HAP-1 (cell line): ENCODE measurements at regions not wholly inside any gene's neighbourhood (a gene's known extent, or its start where the extent isn't known, plus 50 kb on each side); places are given as distances from the start of the nearest gene placed in this dataset.

ENCODE experiments used
- DNase-seq, 2 experiments: peaks; one replicate each; pipeline ENCODE4 v3.0.0-alpha.2; 2016 to 2020; ENCODE audit warnings: low spot score in 2 of 2
- H3K27me3 ChIP-seq: fragments of 250-450 bp; sonication (Bioruptor Pico); 2 replicates; pipeline ENCODE4 v1.5.1; 2020; ENCODE audit warnings: low read depth, mild to moderate bottlenecking, moderate library complexity
- H3K36me3 ChIP-seq: fragments of 250-450 bp; sonication (Bioruptor Pico); replicated peaks from 2 replicates; pipeline ENCODE4 v1.5.1; 2020; ENCODE audit warnings: mild to moderate bottlenecking
- H3K4me1 ChIP-seq: fragments of 250-450 bp; sonication (Bioruptor Pico); 2 replicates; pipeline ENCODE4 v1.5.1; 2020; ENCODE audit warnings: mild to moderate bottlenecking
- H3K4me3 ChIP-seq: fragments of 250-450 bp; sonication (Bioruptor Pico); 2 replicates; pipeline ENCODE4 v1.5.1; 2020; ENCODE audit warnings: mild to moderate bottlenecking, moderate library complexity
- H3K9me3 ChIP-seq: fragments of 250-450 bp; sonication (Bioruptor Pico); 2 replicates; pipeline ENCODE4 v1.5.1; 2020; ENCODE audit warnings: mild to moderate bottlenecking, moderate library complexity
- in situ Hi-C: fragments of 300-500 bp; cut with MboI; formaldehyde crosslinking; loops from 3 replicates; pipeline ENCODE4 v1.14.3; 2020; ENCODE audit warnings: low sequenced_read_pairs, inconsistent platforms, mixed read lengths

GRCh38 chr16:54361246-54361645 lies 74.7 kb upstream of the IRX3 start:
- Histone ChIP-seq H3K9me3 (no peaks in the 10 kb centered on the region), H3K27me3 (no peaks in the 10 kb centered on the region), H3K4me3 (no peak overlapping the region), H3K4me1 (peaks cover 5% of the 10 kb centered on the region), H3K36me3 (no peaks in the 10 kb centered on the region)
- DNase-seq = no peak
- in situ Hi-C loops = no loop called here

GRCh38 chr16:54360681-54361080 lies 74.1 kb upstream of the IRX3 start:
- Histone ChIP-seq H3K4me1 (peaks cover 5% of the 10 kb centered on the region), H3K4me3 (no peak overlapping the region), H3K27me3 (no peaks in the 10 kb centered on the region), H3K9me3 (no peaks in the 10 kb centered on the region), H3K36me3 (no peaks in the 10 kb centered on the region)
- no peak for DNase-seq
- in situ Hi-C loops = no loop called here

GRCh38 chr16:54359555-54359954 lies 73.0 kb upstream of the IRX3 start:
- Histone ChIP-seq H3K27me3 (no peaks in the 10 kb centered on the region), H3K9me3 (no peaks in the 10 kb centered on the region), H3K4me1 (peaks cover 5% of the 10 kb centered on the region), H3K4me3 (no peak overlapping the region), H3K36me3 (no peaks in the 10 kb centered on the region)
- no peak for DNase-seq
- in situ Hi-C loops = no loop called here

GRCh38 chr16:54359081-54359480 lies 72.5 kb upstream of the IRX3 start:
- in situ Hi-C loops = no loop called here
- Histone ChIP-seq H3K9me3 (no peaks in the 10 kb centered on the region), H3K27me3 (no peaks in the 10 kb centered on the region), H3K4me3 (no peak overlapping the region), H3K4me1 (peaks cover 5% of the 10 kb centered on the region), H3K36me3 (no peaks in the 10 kb centered on the region)
- DNase-seq = no peak

DNA sequence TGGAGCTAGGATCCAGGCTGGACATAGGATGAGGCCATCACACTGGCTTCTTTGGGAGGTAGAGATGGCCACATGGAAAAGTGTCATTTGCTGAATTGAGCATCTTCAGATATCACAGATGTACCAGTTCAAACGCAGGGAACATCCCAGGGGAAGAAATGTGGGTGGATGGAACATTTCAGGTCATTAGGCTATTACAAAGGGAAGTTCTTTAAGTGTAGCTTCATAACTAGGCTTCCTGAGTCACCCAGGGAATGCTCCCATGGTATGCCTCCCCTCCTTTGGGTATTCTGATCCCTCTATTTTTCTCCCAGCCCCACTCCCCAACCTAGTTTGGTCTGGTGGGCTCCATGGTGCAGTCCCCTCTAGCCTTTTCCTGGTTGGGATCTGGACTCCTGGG lies 69.8 kb upstream of the IRX3 start:
- H3K36me3 ChIP-seq = no peaks in the 10 kb centered on the region
- no peaks in the 10 kb centered on the region for H3K9me3 ChIP-seq
- H3K4me3 ChIP-seq = no peak overlapping the region
- DNase-seq = no peak
- peaks cover 5% of the 10 kb centered on the region for H3K4me1 ChIP-seq
- in situ Hi-C loops = no loop called here
- H3K27me3 ChIP-seq = no peaks in the 10 kb centered on the region

DNA sequence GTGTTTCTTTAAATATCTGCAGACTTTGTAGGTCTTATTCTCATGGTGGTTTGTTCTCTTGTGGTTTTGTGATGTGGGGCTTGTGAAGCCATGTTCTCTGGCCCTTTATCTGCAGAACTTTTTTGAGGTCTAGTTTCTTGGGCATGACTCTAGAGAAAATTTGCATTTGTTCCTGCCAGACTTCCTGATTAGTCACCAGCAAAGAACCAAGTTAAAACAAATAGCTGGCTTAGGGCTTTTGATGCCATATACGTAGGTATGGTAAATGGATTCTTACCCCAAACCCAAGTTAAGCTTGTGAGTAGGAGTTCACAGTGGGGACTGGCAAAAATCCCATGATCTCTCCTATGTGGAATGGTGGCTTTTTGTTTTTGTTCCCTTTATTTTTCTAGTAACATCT lies 68.7 kb upstream of the IRX3 start:
- no peak for DNase-seq
- Histone ChIP-seq H3K4me1 (peaks cover 2% of the 10 kb centered on the region; the same call in 1 of the 2 replicates), H3K27me3 (no peaks in the 10 kb centered on the region), H3K4me3 (no peak overlapping the region), H3K36me3 (no peaks in the 10 kb centered on the region), H3K9me3 (no peaks in the 10 kb centered on the region)
- in situ Hi-C loops = no loop called here

GRCh38 chr16:54353097-54353496 lies 66.5 kb upstream of the IRX3 start:
- no peak for DNase-seq
- Histone ChIP-seq H3K4me1 (no peaks in the 10 kb centered on the region), H3K4me3 (no peak overlapping the region), H3K9me3 (no peaks in the 10 kb centered on the region), H3K36me3 (no peaks in the 10 kb centered on the region), H3K27me3 (no peaks in the 10 kb centered on the region)
- in situ Hi-C loops = no loop called here

- H3K4me3 ChIP-seq = no peak overlapping the region
- no peaks in the 10 kb centered on the region for H3K4me1 ChIP-seq
- no peak for DNase-seq
- no peaks in the 10 kb centered on the region for H3K36me3 ChIP-seq
- in situ Hi-C loops = no loop called here
- H3K9me3 ChIP-seq = no peaks in the 10 kb centered on the region
- H3K27me3 ChIP-seq = no peaks in the 10 kb centered on the region
Observed at GRCh38 chr16:54351171-54351570, 64.6 kb upstream of the IRX3 start.

DNA sequence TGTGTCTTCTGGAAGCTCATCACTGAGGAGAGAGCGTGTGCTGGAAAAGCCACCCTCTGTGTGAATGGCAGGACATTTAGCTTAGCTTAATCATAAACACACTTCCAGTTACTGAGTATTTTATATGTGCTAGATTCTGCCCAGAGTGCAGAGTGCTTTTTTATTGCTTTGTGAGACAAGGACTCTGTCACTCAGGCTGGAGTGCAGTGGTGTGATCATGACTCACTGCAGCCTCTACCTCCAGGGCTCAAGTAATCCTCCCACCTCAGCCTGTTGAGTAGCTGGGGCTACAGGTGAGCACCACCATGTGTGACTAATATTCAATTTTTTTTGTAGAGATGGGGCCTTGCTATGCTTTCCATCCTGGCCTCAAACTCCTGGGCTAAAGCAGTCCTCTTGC lies 61.4 kb upstream of the IRX3 start:
- Histone ChIP-seq H3K9me3 (no peaks in the 10 kb centered on the region), H3K4me3 (no peak overlapping the region), H3K36me3 (no peaks in the 10 kb centered on the region), H3K4me1 (no peaks in the 10 kb centered on the region), H3K27me3 (no peaks in the 10 kb centered on the region)
- DNase-seq = no peak
- in situ Hi-C loops = no loop called here

- no peaks in the 10 kb centered on the region for H3K27me3 ChIP-seq
- H3K36me3 ChIP-seq = no peaks in the 10 kb centered on the region
- no peak for DNase-seq
- no peaks in the 10 kb centered on the region for H3K9me3 ChIP-seq
- no peaks in the 10 kb centered on the region; the same call in 1 of the 2 replicates for H3K4me1 ChIP-seq
- in situ Hi-C loops = no loop called here
- no peak overlapping the region for H3K4me3 ChIP-seq
Observed at GRCh38 chr16:54346041-54346440, 59.5 kb upstream of the IRX3 start.

DNA sequence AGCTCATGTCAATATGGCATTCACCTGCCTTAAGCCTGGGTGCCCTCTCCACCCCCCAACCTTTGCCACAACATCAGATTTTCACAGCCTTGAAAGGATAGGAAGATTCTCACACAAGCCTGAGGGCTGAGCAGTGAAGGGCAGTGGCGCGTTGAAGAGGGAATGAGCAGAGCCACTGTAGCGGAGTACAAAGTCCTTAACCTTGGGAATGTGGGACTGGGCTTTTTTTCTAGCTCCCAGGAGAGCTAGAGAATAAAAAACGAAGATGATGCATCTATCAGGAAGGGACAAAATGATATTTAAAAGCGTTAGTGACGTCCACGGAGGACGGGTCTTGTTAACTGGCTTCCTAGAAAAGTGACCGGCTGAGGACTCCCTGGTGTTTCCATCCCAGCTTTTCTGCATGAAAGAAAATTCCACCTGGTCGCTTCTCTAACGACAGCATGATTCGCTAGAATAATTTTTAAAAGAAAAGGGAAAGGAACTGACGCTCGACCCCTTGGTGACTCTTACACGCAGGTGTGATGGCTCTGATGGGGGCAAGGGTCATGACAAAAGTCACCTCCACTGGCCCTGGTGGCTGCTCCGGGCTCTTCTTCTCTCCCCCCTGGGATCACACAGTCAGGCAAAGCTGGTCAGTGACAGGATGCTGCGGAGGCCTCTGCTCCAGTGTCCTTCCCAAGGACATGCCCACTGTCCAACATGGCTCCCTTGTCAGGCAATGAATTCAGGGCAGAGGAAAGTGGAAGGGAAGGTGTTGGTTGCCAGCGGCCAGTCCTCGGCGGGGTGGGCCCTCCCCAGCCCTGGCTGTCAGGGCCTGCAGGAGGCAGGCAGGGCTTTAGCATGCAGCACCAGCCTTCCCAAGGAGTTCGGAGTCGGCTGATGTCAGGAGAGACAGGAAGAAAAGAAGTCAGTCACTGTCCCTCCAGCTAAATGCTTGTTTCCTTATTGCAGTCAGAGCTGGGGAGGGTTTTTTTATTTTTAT lies 58.4 kb upstream of the IRX3 start:
- in situ Hi-C loops = no loop called here
- Histone ChIP-seq H3K4me3 (no peak overlapping the region), H3K36me3 (no peaks in the 10 kb centered on the region), H3K4me1 (no peaks in the 10 kb centered on the region; the same call in 1 of the 2 replicates), H3K9me3 (no peaks in the 10 kb centered on the region), H3K27me3 (no peaks in the 10 kb centered on the region)
- DNase-seq = no peak

DNA sequence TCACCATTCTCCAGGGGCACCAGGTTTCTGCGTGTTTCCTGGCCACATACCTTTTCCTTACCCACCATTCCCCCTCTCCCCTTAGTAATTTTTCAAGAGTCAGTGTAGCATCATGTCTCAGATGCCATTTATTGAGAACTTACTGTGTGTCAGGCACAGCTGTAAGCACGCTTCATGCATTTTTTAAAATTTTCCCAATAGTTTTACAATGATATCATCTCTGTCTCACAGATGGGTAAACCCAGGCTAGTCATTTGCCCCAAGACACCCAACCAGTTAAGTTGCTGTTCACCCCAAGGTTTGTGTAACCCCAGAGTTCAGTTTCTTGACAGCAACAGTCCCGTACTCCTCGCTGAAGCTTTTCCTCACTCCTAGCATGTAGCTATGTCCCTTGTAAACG lies 56.4 kb upstream of the IRX3 start:
- Histone ChIP-seq H3K4me3 (no peak overlapping the region), H3K4me1 (no peaks in the 10 kb centered on the region; the same call in 1 of the 2 replicates), H3K36me3 (no peaks in the 10 kb centered on the region), H3K9me3 (no peaks in the 10 kb centered on the region), H3K27me3 (no peaks in the 10 kb centered on the region)
- DNase-seq = no peak
- in situ Hi-C loops = no loop called here

- no peak overlapping the region for H3K4me3 ChIP-seq
- no peaks in the 10 kb centered on the region for H3K36me3 ChIP-seq
- no peaks in the 10 kb centered on the region for H3K9me3 ChIP-seq
- H3K27me3 ChIP-seq = no peaks in the 10 kb centered on the region
- no peak for DNase-seq
- H3K4me1 ChIP-seq = no peaks in the 10 kb centered on the region; the same call in 1 of the 2 replicates
- in situ Hi-C loops = no loop called here
Observed at GRCh38 chr16:54341892-54342776, 55.5 kb upstream of the IRX3 start.

- DNase-seq = no peak
- Histone ChIP-seq H3K36me3 (no peaks in the 10 kb centered on the region), H3K9me3 (no peaks in the 10 kb centered on the region), H3K4me3 (no peak overlapping the region), H3K4me1 (no peaks in the 10 kb centered on the region; the same call in 1 of the 2 replicates), H3K27me3 (no peaks in the 10 kb centered on the region)
- in situ Hi-C loops = no loop called here
Observed at GRCh38 chr16:54340531-54340930, 53.9 kb upstream of the IRX3 start.
